ENCODE measurements at regions not wholly inside any gene's neighbourhood (a gene's known extent, or its start where the extent isn't known, plus 50 kb on each side); places are given as distances from the start of the nearest gene placed in this dataset.
A peak's percentile ranks its signal among the peaks of the same experiment; 100 is the strongest.

- no peak for DNase-seq
Observed at GRCh38 chr1:21346365-21347071, 56.3 kb upstream of the ECE1 start.

- no peak for DNase-seq
Observed at GRCh38 chr1:21344750-21345443, 54.6 kb upstream of the ECE1 start.

GRCh38 chr1:21344098-21344749, 54.0 kb upstream of the ECE1 start:
- DNase-seq = no peak

DNA sequence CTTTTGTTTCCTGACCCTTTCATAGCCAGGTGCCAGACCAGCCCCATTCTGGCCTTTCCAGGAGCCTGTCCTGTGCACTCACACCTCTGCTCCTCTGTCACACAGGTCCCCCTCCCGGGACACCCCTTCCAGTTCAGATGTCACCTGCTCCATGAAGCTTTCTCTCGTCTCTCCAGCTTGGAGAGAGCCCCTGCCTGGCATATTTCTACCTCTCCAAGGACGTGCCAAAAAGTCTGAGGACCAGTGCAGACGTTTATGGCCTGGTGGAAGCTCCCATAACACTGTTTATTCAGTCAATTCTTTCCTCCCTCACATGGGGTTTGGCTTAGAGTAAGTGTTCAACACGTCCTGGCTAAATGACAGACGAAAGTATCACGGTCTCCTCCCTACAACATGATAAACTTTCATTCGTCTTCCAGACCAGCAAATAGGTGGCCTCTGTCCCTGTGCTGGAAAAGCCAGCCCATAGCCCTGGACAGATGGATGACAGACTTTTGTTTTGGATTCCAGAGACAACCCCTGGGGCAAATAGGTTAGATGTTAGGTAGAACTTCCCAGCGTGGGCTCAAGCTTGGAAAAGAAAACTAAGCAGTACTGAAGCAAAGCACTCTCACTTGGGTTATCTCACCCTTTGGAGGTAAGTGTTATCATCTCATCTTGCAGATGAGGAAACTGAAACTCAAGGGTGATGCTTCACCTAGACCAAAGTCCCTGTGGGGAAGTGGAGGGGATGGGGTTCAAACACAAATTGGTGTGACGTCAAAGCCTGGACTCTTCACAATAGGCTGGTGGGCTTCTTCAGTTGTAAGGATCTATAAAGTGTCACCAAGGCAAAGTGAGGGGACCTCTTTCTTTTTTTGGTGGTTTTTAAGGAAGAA, 52.9 kb upstream of the ECE1 start:
- no peak for DNase-seq

DNA sequence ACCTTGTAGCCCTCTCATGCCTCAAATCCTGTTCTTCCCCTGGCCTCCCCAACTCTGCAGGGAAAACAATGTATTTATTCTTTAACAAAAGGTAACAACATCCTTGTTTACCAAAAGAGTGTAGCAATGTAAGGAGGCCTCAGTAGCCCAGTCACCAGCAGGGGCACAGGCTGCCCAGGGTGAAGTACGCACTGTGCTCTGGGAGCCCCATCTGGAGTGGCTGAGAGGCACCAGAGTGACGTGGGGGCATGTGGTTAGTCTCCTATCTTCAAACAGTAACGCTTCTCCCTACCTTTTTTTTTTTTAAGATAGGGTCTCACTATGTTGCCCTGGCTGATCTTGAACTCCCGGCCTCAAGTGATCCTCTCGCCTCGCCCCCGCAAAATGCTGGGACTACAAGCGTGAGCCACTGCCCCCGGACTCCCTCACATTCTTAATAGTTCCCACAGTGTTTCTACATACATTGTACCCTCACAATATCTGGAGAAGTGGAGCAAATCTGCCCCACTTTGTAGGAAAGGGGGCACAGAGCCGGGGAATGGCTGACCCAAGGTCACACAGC, 51.3 kb upstream of the ECE1 start:
- no peak for DNase-seq

GRCh38 chr1:21341022-21341421, 50.8 kb upstream of the ECE1 start:
- no peak for DNase-seq

- peak in 1 of 2 experiments; percentile 26 for DNase-seq
Observed at GRCh38 chr1:21340230-21340945, 50.1 kb upstream of the ECE1 start.

Data from NCI-H2081 (cell line).